Gastroesophageal sphincter (tissue), 3 donors: ENCODE measurements at regions not wholly inside any gene's neighbourhood (a gene's known extent, or its start where the extent isn't known, plus 50 kb on each side); places are given as distances from the start of the nearest gene placed in this dataset.

Source experiments
- CTCF ChIP-seq, 4 experiments: fragments of 200-600 bp in 2 of 4; fragments of 450-650 bp in 2 of 4; sonication (generic) in 1 of 4; IDR thresholded peaks; one replicate each; pipeline ENCODE4 v1.5.1; 2017 to 2019; ENCODE audit warnings: antibody characterized with exemption in 4 of 4, mild to moderate bottlenecking in 2 of 4, moderate library complexity in 2 of 4
- POLR2A ChIP-seq, 2 donors: fragments of 450-650 bp; IDR thresholded peaks; one replicate each; pipeline ENCODE4 v1.6.1; 2017; ENCODE audit warnings: antibody characterized with exemption in 2 of 2, mild to moderate bottlenecking in 2 of 2, moderate library complexity in 1 of 2
- POLR2AphosphoS5 ChIP-seq: sonication (generic); formaldehyde crosslinking; IDR thresholded peaks from one replicate; pipeline ENCODE4 v1.6.1; 2017; ENCODE audit warnings: antibody characterized with exemption

DNA sequence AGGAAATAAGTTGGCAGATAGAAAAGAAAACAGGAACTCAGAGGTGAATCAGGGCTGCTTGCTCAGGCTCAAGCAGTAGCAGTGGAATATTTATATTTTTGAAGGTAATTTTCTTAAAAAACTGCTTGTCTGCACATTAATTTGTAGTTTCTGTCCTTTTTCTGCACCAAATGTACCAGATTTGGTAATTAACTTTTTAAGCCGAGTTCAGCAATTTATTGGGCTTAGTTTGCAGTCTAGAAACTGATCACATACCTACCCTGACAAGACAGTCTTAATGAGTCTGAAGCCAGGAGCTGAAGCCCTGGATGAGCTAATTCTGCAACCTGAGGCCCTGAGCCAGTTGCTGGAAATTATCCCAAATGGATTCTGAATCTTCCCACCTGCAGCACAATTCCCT, 647.0 kb downstream of the TDRD15 start:
- TF ChIP-seq CTCF (IDR thresholded peaks at IDR 0.05) = no peak
- TF ChIP-seq POLR2A (IDR thresholded peaks at IDR 0.05) = no peak
- no peak for TF ChIP-seq POLR2AphosphoS5
